Heart right ventricle (tissue), 16 donors: ENCODE measurements at regions not wholly inside any gene's neighbourhood (a gene's known extent, or its start where the extent isn't known, plus 50 kb on each side); places are given as distances from the start of the nearest gene placed in this dataset.

Experiments
- ATAC-seq, 8 donors: fragments of 200-7000 bp; cut with Tn5 transposase; one replicate each; pipeline ENCODE4 v1.9.1; 2020; ENCODE audit warnings: mild to moderate bottlenecking in 8 of 8, moderate library complexity in 8 of 8, moderate number of reproducible peaks in 1 of 8
- DNase-seq, 2 donors: peaks; one replicate each; pipeline ENCODE4 v3.0.0-alpha.2; 2020
- H3K27ac ChIP-seq, 10 donors: fragments of 200-600 bp; sonication (generic) in 2 of 10; one replicate each; pipeline versions ENCODE4 v1.5.0 to v1.8.0; 2020 to 2022; ENCODE audit warnings: mild to moderate bottlenecking in 3 of 10
- H3K27me3 ChIP-seq, 7 donors: fragments of 200-600 bp; one replicate each; pipeline ENCODE4 v1.8.0; 2021 to 2022; ENCODE audit warnings: mild to moderate bottlenecking in 2 of 7
- H3K36me3 ChIP-seq, 9 donors: fragments of 200-600 bp; sonication (generic) in 1 of 9; one replicate each; pipeline versions ENCODE4 v1.5.0 to v1.8.0; 2020 to 2022; ENCODE audit warnings: mild to moderate bottlenecking in 2 of 9
- H3K4me1 ChIP-seq, 9 donors: fragments of 200-600 bp; sonication (generic) in 1 of 9; one replicate each; pipeline versions ENCODE4 v1.5.0 to v1.8.0; 2020 to 2022; ENCODE audit warnings: mild to moderate bottlenecking in 4 of 9
- H3K4me3 ChIP-seq, 10 donors: fragments of 200-600 bp; sonication (generic) in 2 of 10; one replicate each; pipeline versions ENCODE4 v1.5.0 to v1.8.0; 2020 to 2022; ENCODE audit warnings: mild to moderate bottlenecking in 7 of 10, moderate library complexity in 2 of 10
- H3K9me3 ChIP-seq, 11 donors: fragments of 200-600 bp in 10 of 11; sonication (generic) in 2 of 11; one replicate each; pipeline versions ENCODE4 v1.5.0 to v1.8.0; 2013 to 2022; ENCODE audit warnings: mild to moderate bottlenecking in 2 of 11, control low read depth in 1 of 11, moderate library complexity in 1 of 11
- WGBS, 2 donors: extraction: QIAGEN DNeasy Blood & Tissue Kit; methylation state at CpG; one replicate each; pipeline ENCODE4 v1.1.7; 2013; ENCODE audit warnings: inconsistent platforms in 1 of 2; 5-methylcytosine and 5-hydroxymethylcytosine counted together
- intact Hi-C, 10 donors: fragments of 100-400 bp; cut with DNase I; formaldehyde crosslinking; loops; one replicate each; pipeline versions ENCODE4 v1.11.1 to v1.14.2; 2022
- TF ChIP-seq, protein P1 (sequence below), 9 donors: fragments of 200-600 bp; sonication (generic) in 2 of 9; IDR thresholded peaks; one replicate each; pipeline versions ENCODE4 v1.5.0 to v1.8.0; 2021 to 2022; ENCODE audit warnings: antibody characterized with exemption in 9 of 9, mild to moderate bottlenecking in 5 of 9, moderate library complexity in 1 of 9
- donor health status: Arrhythmogenic right ventricular cardiomyopathy.
- donor health status: ischemic (EF 13 %, LVEDD 7.1; RV severe dilation, severe dysfunction).
- donor health status: healthy with polysubstance abuse.
- donor health status: DM: no; HTN: yes; CAD: no.
- donor health status: DM: no; HTN: no; CAD: no.
- donor health status: ischemic (EF 25% LVEDD 6.9; RV normal size, moderate dysfunction).
- donor health status: ischemic (EF 25% LVEDD 5.7; RV mildly dilated, moderate dysfunction).
- donor health status: healthy.
- donor health status: DM: yes; HTN: yes; CAD: no.
- donor health status: Ischemic cardiomyopathy.
- donor health status: ischemic (EF 35%, LVEDD 5.7; RV mildly dilated, moderate dysfunction).
- donor health status: nonischemic (EF 11% LVEDD 7.7; RV severe dilation, severe dysfunction).
- donor health status: DM: yes; HTN: yes; CAD: no.
- donor health status: PGD.
- donor health status: ischemic (EF 29% LVEDD 5.4; RV normal size, mild dysfunction).
- donor health status: nonischemic (EF 23%, LVEDD 6.1; RV moderate dilation, normal function).

DNA sequence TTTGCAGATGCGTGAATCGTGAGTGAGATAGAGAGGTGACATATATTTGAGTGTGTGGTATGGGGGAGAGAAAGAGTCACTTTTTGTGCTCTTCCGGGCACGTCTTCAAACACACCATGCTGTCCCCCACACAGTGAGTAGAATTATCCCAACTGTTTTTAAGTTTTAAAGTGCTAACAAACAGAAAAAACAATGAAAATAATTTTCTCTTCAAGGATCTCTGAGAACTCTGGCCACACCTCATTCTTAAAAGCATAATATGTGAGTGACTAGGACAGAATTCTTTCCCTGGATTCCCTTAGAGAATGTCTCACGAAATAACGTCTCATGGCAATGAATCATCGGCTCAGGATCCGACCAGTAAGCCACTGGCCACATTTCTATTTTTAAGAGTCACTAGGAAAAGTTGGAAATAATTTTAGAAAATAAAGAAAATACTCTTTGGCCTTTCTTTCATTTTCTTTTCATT lies 235.7 kb upstream of the ZNF217 start:
- Histone ChIP-seq H3K27me3 (no peaks in the 10 kb centered on the region), H3K27ac (peak overlapping the region; percentile 28 to 93 (median 84)), H3K36me3 (no peaks in the 10 kb centered on the region), H3K9me3 (no peaks in the 10 kb centered on the region), H3K4me1 (peaks cover 0 to 53% (median 20%) of the 10 kb centered on the region in 9 donors), H3K4me3 (peak overlapping the region in 7 of 10 donors; percentile 5 to 43 (median 35))
- intact Hi-C loops = loop anchor here in 3 of 10 donors (2.0 to 5.0 kb wide), 3 partner anchors 36 to 92 kb away; no protein-coding TSS in a partner anchor
- no peak for DNase-seq
- TF ChIP-seq, protein P1, sequence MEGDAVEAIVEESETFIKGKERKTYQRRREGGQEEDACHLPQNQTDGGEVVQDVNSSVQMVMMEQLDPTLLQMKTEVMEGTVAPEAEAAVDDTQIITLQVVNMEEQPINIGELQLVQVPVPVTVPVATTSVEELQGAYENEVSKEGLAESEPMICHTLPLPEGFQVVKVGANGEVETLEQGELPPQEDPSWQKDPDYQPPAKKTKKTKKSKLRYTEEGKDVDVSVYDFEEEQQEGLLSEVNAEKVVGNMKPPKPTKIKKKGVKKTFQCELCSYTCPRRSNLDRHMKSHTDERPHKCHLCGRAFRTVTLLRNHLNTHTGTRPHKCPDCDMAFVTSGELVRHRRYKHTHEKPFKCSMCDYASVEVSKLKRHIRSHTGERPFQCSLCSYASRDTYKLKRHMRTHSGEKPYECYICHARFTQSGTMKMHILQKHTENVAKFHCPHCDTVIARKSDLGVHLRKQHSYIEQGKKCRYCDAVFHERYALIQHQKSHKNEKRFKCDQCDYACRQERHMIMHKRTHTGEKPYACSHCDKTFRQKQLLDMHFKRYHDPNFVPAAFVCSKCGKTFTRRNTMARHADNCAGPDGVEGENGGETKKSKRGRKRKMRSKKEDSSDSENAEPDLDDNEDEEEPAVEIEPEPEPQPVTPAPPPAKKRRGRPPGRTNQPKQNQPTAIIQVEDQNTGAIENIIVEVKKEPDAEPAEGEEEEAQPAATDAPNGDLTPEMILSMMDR (IDR thresholded peaks at IDR 0.05) = no peak
- 21 to 38% methylated on average over 8 of the region's 8 CpGs for WGBS, 2 donors
- peak in 7 of 8 donors; percentile 49 to 80 (median 66) for ATAC-seq

DNA sequence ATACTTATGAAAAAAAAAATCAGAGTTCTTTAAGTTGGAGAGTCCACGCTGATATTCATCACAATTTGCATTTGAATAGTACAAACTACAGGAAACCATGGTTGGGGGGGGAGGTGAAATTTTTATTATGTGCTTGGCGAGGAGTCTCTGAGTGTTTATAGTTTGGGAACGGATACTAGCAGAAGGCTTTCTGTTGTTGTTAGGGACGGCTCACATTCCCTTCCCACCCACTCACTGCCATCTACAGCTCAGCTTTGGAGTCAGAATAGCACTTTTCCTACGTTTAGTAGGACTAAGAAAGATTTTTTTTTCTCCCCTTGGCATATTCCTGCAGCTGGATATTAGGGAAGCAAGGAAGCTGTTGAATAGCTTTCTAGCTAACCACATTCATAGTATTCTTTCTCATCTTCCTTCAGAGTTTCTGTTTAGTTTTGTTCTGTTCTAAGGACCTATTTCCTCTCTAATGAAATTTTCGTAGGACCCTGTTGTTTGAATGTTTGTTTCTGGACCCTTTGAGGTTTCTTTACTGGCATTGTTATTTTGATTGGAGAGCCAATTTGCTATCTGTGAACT lies 235.1 kb upstream of the ZNF217 start:
- intact Hi-C loops = loop anchor here in 3 of 10 donors (1.0 to 5.0 kb wide), 4 partner anchors 36 to 91 kb away; no protein-coding TSS in a partner anchor
- Histone ChIP-seq H3K9me3 (no peaks in the 10 kb centered on the region), H3K27me3 (no peaks in the 10 kb centered on the region), H3K27ac (peak overlapping the region; percentile 28 to 93 (median 84)), H3K36me3 (no peaks in the 10 kb centered on the region), H3K4me3 (peak overlapping the region in 7 of 10 donors; percentile 5 to 43 (median 35)), H3K4me1 (peaks cover 0 to 48% (median 20%) of the 10 kb centered on the region in 9 donors)
- DNase-seq (peak in 1 of 2 donors; percentile 63), ATAC-seq (peak; percentile 72 to 93 (median 85))
- 22 to 33% methylated on average over 6 of the region's 6 CpGs for WGBS, 2 donors
- TF ChIP-seq, protein P1 (IDR thresholded peaks at IDR 0.05) = peak in 3 of 9 donors; percentile 12 to 40 (median 24)

DNA sequence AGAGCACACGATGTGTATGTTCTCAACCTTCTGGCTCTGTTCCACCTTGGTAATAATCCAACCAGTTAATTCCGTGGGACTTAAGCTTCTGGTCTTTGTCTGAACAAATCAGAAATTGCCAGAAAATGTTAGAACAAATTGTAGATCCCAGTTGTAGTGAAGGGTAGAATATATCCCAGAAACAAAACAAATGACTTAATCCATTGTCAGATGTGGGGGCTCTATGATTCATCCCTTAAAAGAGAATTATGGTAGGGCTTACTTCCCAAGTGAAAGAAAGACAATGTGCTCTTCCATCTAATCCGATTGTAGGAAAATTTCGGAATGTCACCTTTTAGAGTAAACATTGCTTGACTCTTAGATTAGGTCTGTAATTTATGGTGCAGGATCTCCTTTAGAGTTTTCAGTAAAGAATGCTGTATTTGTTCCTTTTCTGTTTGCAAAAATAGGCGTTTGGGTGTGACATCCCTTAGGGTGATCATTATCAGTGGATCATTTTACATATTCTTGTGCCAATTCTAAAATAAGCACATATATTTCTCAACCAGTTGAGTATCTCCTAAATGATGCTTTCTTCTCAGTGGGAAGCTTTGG lies 234.5 kb upstream of the ZNF217 start:
- Histone ChIP-seq H3K27ac (peak overlapping the region; percentile 28 to 93 (median 84)), H3K4me1 (peaks cover 0 to 43% (median 20%) of the 10 kb centered on the region in 9 donors), H3K4me3 (peak overlapping the region in 7 of 10 donors; percentile 5 to 43 (median 35)), H3K36me3 (no peaks in the 10 kb centered on the region), H3K9me3 (no peaks in the 10 kb centered on the region), H3K27me3 (no peaks in the 10 kb centered on the region)
- ATAC-seq (peak in 6 of 8 donors; percentile 40 to 74 (median 52)), DNase-seq (peak in 1 of 2 donors; percentile 40)
- 23 to 31% methylated on average over 5 of the region's 5 CpGs for WGBS, 2 donors
- intact Hi-C loops = loop anchor here in 3 of 10 donors (1.0 to 5.0 kb wide), 4 partner anchors 37 to 91 kb away; no protein-coding TSS in a partner anchor
- TF ChIP-seq, protein P1 (IDR thresholded peaks at IDR 0.05) = no peak

DNA sequence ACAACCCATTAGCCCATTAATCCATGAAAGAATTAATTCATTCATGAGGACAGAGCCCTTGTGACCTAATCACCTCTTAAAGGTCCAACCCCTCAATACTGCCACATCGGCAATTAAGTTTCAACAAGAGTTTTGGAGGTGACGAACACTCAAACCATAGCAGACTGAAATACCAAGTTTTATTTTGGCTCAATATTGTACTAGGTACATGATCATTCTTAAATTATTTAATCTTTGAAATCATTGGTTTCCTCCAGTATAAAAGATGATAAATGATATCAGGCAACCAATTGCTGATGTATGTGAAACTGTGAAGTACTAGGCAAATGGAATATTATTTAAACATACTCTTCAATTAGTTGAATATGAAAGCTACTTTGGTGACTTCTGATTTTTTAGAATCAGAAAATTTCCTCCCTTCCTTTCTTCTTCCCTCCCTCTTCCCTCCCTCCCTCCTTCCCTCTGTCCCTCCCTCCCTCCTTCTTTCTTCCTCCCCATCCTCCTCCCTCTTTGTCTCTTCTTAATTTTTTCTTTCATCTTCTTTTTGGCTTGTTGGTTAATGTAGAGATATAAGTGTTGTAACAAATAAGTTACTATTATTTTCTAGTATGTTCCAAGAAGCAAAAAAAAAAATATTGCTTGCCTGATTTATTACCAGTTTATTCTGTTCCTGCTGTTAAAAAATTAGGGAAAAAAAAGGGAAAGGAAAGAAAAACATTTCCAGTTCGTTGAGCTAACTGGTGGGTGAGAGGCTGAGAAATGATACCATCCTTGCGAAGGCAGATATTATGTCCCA lies 233.9 kb upstream of the ZNF217 start:
- 62 to 64% methylated on average over 4 of the region's 4 CpGs for WGBS, 2 donors
- peaks cover 0 to 43% (median 20%) of the 10 kb centered on the region in 9 donors for H3K4me1 ChIP-seq
- no peak for DNase-seq
- intact Hi-C loops = loop anchor here in 3 of 10 donors (1.0 to 5.0 kb wide), 4 partner anchors 37 to 90 kb away; no protein-coding TSS in a partner anchor
- no peaks in the 10 kb centered on the region for H3K27me3 ChIP-seq
- ATAC-seq = peak in 1 of 8 donors; percentile 56
- H3K36me3 ChIP-seq = no peaks in the 10 kb centered on the region
- peak overlapping the region; percentile 28 to 93 (median 84) for H3K27ac ChIP-seq
- peak overlapping the region in 5 of 10 donors; percentile 17 to 43 (median 35) for H3K4me3 ChIP-seq
- H3K9me3 ChIP-seq = no peaks in the 10 kb centered on the region
- TF ChIP-seq, protein P1 (IDR thresholded peaks at IDR 0.05) = no peak
